HG03378 (cell line): ENCODE measurements at regions not wholly inside any gene's neighbourhood (a gene's known extent, or its start where the extent isn't known, plus 50 kb on each side); places are given as distances from the start of the nearest gene placed in this dataset.
"Not testable (repeated sequence)": the region's sequence is repeated elsewhere in the genome, so short reads cannot be mapped to it uniquely, and the experiment has no call there.

ENCODE experiments used
- ATAC-seq: cut with Tn5 transposase; IDR thresholded peaks from one replicate; pipeline ENCODE4 v1.9.1; 2021; ENCODE audit warnings: mild to moderate bottlenecking, moderate library complexity; ENCODE audit not compliant: unreplicated experiment

DNA sequence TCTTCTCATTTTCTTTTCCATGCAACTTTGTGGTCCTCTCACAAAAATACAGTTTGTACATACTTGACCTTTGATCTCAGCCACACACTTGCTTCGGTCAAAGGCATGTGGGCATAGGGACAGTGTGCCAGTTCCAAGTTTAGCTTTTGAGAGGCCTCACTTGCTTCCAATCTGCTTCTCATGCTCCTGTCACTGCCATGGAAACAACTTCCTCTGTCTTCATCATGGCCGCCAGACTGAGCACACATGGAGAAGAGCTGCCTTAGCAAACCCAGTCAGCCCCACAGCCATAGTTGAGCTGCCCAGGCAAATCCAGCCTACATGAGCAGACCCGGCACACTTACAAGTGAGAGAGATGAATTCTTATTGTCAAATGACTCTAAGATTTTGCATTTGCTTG is 138.2 kb upstream of the TUSC1 start:
- no peak for ATAC-seq

GRCh38 chr9:25814023-25814422 is 135.8 kb upstream of the TUSC1 start:
- no peak for ATAC-seq

DNA sequence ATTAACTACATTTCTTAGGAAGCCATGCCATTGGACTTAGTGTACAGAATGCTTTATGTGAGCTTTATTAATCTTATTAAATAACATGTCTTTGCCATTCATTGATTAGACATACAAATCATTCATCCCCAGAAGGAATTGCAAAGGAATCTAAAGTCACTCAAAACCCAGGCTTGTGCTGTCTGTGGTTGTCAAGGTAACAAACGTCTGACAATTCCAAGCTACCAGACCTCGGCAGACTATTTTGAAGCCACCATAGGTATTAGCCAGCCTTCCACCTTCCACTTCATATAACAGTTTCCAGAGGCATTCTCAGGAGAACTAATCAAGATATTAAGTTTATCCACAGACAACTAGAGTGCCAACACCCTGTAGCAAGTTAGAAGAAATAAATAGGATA is 135.2 kb upstream of the TUSC1 start:
- no peak for ATAC-seq

GRCh38 chr9:25808554-25808953 is 130.3 kb upstream of the TUSC1 start:
- no peak for ATAC-seq

DNA sequence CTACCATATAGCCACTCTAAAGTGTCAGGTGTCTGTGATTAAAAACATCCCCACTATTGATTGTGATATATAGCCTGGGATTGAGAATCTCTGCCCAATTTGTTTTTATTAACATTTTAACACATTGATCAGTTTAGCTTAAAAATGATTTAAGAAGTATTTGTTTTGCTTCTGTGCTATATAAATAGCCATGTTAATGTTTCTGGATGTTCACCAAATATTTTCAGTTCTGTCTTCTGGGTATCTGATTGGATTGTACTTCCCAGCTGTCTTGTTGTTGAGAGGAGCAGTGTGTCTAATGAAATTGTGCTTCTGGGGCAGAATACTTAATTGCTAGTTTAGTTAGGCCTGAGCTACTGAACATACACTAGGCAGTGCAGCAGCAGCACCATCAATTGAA is 126.6 kb upstream of the TUSC1 start:
- ATAC-seq, result no peak

- ATAC-seq, result not testable (repeated sequence)
Measured at GRCh38 chr9:25801989-25802388, 123.7 kb upstream of the TUSC1 start.

DNA sequence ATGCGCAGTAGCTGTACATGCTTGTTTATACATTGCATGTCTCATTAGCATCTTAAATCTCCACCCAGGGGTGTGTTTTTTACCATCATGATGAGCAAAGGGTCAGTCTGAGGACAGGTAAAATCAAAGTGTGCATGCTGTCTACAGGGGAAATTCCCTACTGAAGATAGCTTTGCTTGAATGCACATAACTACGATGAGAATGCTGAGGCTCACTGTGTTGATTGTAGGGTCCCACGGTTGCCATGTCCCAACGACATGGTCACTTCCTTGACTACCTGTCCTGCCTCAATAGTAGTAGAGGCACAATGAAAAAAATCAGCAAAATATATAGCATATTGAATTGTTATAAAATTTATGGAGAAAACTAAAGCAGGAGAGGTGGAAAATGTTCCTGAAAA is 95.6 kb upstream of the TUSC1 start:
- no peak for ATAC-seq

GRCh38 chr9:25755951-25756350 is 77.7 kb upstream of the TUSC1 start:
- no peak for ATAC-seq

DNA sequence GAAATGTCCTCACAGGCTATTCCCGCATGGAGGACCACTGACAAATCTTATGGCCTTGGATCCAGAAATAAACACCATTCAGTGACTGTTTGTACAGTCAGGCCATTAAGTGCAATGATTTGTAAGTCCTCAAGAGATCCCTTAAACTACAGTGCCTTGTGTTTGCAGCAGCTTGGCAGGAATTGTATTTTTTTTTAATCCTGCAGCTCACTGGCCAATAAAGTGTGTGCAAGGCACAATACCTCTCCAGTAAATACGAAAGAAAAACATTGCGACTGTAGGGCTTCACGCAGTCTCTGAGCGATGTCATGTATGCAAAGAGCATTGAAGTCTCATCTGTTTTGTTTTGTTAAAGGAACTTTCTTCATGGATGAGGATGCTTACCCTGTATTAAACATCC is 74.2 kb upstream of the TUSC1 start:
- no peak for ATAC-seq

GRCh38 chr9:25742256-25742655 is 64.0 kb upstream of the TUSC1 start:
- no peak for ATAC-seq

DNA sequence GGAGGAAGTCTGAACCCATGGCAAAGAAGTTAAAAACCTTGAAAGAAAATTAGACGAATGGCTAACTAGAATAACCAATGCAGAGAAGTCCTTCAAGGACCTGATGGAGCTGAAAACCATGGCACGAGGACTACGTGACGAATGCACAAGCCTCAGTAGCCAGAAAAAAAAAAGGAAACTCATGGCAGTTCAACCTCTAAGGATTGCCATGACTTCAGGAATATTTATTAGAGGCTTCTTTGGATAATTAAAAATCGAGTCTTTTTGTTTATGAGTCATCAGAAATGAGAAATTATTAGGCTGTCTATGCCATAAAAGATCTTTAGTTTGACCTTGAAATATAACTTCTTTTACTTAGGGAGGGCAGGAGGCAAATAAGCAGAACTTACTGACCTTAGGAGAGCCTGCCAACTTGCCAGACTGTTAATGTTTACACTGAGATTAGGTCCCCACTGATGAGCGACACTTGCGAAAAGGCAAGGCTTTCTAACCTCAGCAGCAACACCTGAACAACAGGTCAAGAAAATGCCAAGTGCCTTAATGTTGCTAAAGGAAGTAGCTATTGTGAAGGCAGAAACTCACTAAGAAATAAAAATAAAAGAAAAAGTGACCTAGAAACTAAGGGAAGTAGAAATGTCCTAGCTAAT is 55.2 kb upstream of the TUSC1 start:
- no peak for ATAC-seq

- not testable (repeated sequence) for ATAC-seq
Measured at GRCh38 chr9:25731895-25732794, 53.9 kb upstream of the TUSC1 start.
